Central memory CD8-positive, alpha-beta T cell (primary cell): ENCODE measurements at regions not wholly inside any gene's neighbourhood (a gene's known extent, or its start where the extent isn't known, plus 50 kb on each side); places are given as distances from the start of the nearest gene placed in this dataset.
A peak's percentile ranks its signal among the peaks of the same experiment; 100 is the strongest.

Experiments
- ATAC-seq: fragments of 150-1000 bp; cut with Tn5 transposase; replicated peaks from 2 replicates; pipeline ENCODE4 v1.10.0; 2022; ENCODE audit warnings: mild to moderate bottlenecking, moderate FRiP score, moderate number of reproducible peaks; ENCODE audit not compliant: poor library complexity, severe bottlenecking; ENCODE audit errors: extremely low read depth
- DNase-seq, 2 donors: peaks; one replicate each; pipeline ENCODE4 v3.0.0; 2021; ENCODE audit warnings: low spot score in 2 of 2
- H3K27ac Mint-ChIP-seq: one replicate; pipeline ENCODE4 v1.8.0; 2022; ENCODE audit warnings: low read depth, mild to moderate bottlenecking, moderate library complexity, mixed read lengths
- H3K27me3 Mint-ChIP-seq: one replicate; pipeline ENCODE4 v1.8.0; 2022; ENCODE audit warnings: mixed read lengths
- H3K36me3 Mint-ChIP-seq: one replicate; pipeline ENCODE4 v1.8.0; 2022; ENCODE audit warnings: mild to moderate bottlenecking, moderate library complexity, mixed read lengths; ENCODE audit not compliant: insufficient read depth
- H3K4me1 Mint-ChIP-seq: one replicate; pipeline ENCODE4 v1.8.0; 2022; ENCODE audit warnings: mixed read lengths
- H3K4me3 Mint-ChIP-seq: one replicate; pipeline ENCODE4 v1.8.0; 2022; ENCODE audit warnings: mild to moderate bottlenecking, moderate library complexity, mixed read lengths
- H3K9me3 Mint-ChIP-seq: one replicate; pipeline ENCODE4 v1.8.0; 2022; ENCODE audit warnings: mixed read lengths

GRCh38 chr6:163983679-163984078, 569.2 kb downstream of the QKI start:
- Mint-ChIP-seq H3K27ac (no peak overlapping the region), H3K27me3 (no peaks in the 10 kb centered on the region), H3K4me1 (peaks cover 9% of the 10 kb centered on the region), H3K4me3 (no peak overlapping the region), H3K9me3 (no peaks in the 10 kb centered on the region), H3K36me3 (no peaks in the 10 kb centered on the region)
- no peak for ATAC-seq
- DNase-seq, result no peak

GRCh38 chr6:163974322-163974721, 559.8 kb downstream of the QKI start:
- Mint-ChIP-seq H3K4me3 (no peak overlapping the region), H3K27ac (no peak overlapping the region), H3K27me3 (peaks cover 9% of the 10 kb centered on the region), H3K9me3 (no peaks in the 10 kb centered on the region), H3K4me1 (no peaks in the 10 kb centered on the region), H3K36me3 (no peaks in the 10 kb centered on the region)
- DNase-seq (no peak), ATAC-seq (no peak)

GRCh38 chr6:163971841-163972838, 557.6 kb downstream of the QKI start:
- H3K4me1 Mint-ChIP-seq, result no peaks in the 10 kb centered on the region
- peaks cover 11% of the 10 kb centered on the region for H3K27me3 Mint-ChIP-seq
- no peaks in the 10 kb centered on the region for H3K36me3 Mint-ChIP-seq
- no peaks in the 10 kb centered on the region for H3K9me3 Mint-ChIP-seq
- no peak overlapping the region for H3K27ac Mint-ChIP-seq
- ATAC-seq (no peak), DNase-seq (no peak)
- H3K4me3 Mint-ChIP-seq, result no peak overlapping the region

- H3K9me3 Mint-ChIP-seq, result no peaks in the 10 kb centered on the region
- no peak for ATAC-seq
- H3K4me3 Mint-ChIP-seq, result no peak overlapping the region
- DNase-seq, result no peak
- no peaks in the 10 kb centered on the region for H3K4me1 Mint-ChIP-seq
- no peak overlapping the region for H3K27ac Mint-ChIP-seq
- no peaks in the 10 kb centered on the region for H3K36me3 Mint-ChIP-seq
- H3K27me3 Mint-ChIP-seq, result peaks cover 11% of the 10 kb centered on the region
Observed at GRCh38 chr6:163970846-163971564, 556.5 kb downstream of the QKI start.

- Mint-ChIP-seq H3K36me3 (no peaks in the 10 kb centered on the region), H3K27ac (no peak overlapping the region), H3K9me3 (no peaks in the 10 kb centered on the region), H3K27me3 (peaks cover 11% of the 10 kb centered on the region), H3K4me3 (no peak overlapping the region), H3K4me1 (no peaks in the 10 kb centered on the region)
- ATAC-seq (no peak), DNase-seq (no peak)
Observed at GRCh38 chr6:163965426-163966348, 551.2 kb downstream of the QKI start.

GRCh38 chr6:163964789-163965188, 550.3 kb downstream of the QKI start:
- no peak overlapping the region for H3K27ac Mint-ChIP-seq
- no peaks in the 10 kb centered on the region for H3K4me1 Mint-ChIP-seq
- no peak overlapping the region for H3K4me3 Mint-ChIP-seq
- no peaks in the 10 kb centered on the region for H3K36me3 Mint-ChIP-seq
- peaks cover 11% of the 10 kb centered on the region for H3K27me3 Mint-ChIP-seq
- ATAC-seq (no peak), DNase-seq (no peak)
- H3K9me3 Mint-ChIP-seq, result no peaks in the 10 kb centered on the region

GRCh38 chr6:163963205-163964120, 548.9 kb downstream of the QKI start:
- Mint-ChIP-seq H3K4me3 (no peak overlapping the region), H3K4me1 (no peaks in the 10 kb centered on the region), H3K36me3 (peaks cover 3% of the 10 kb centered on the region), H3K27ac (no peak overlapping the region), H3K9me3 (no peaks in the 10 kb centered on the region), H3K27me3 (peaks cover 9% of the 10 kb centered on the region)
- ATAC-seq, result no peak
- DNase-seq, result no peak

- ATAC-seq (no peak), DNase-seq (no peak)
- Mint-ChIP-seq H3K36me3 (peaks cover 3% of the 10 kb centered on the region), H3K4me1 (no peaks in the 10 kb centered on the region), H3K27ac (no peak overlapping the region), H3K27me3 (peaks cover 9% of the 10 kb centered on the region), H3K9me3 (no peaks in the 10 kb centered on the region), H3K4me3 (no peak overlapping the region)
Observed at GRCh38 chr6:163962627-163963117, 548.2 kb downstream of the QKI start.

- peaks cover 3% of the 10 kb centered on the region for H3K36me3 Mint-ChIP-seq
- no peak overlapping the region for H3K4me3 Mint-ChIP-seq
- H3K4me1 Mint-ChIP-seq, result no peaks in the 10 kb centered on the region
- H3K27ac Mint-ChIP-seq, result peak overlapping the region; percentile 56
- DNase-seq, result no peak
- H3K27me3 Mint-ChIP-seq, result peaks cover 22% of the 10 kb centered on the region
- ATAC-seq, result no peak
- H3K9me3 Mint-ChIP-seq, result no peaks in the 10 kb centered on the region
Observed at GRCh38 chr6:163960128-163960527, 545.6 kb downstream of the QKI start.

GRCh38 chr6:163958646-163959045, 544.1 kb downstream of the QKI start:
- no peak for ATAC-seq
- DNase-seq, result no peak
- H3K36me3 Mint-ChIP-seq, result peaks cover 3% of the 10 kb centered on the region
- H3K27ac Mint-ChIP-seq, result no peak overlapping the region
- H3K27me3 Mint-ChIP-seq, result peaks cover 37% of the 10 kb centered on the region
- no peak overlapping the region for H3K4me3 Mint-ChIP-seq
- no peaks in the 10 kb centered on the region for H3K4me1 Mint-ChIP-seq
- no peaks in the 10 kb centered on the region for H3K9me3 Mint-ChIP-seq

- Mint-ChIP-seq H3K9me3 (no peaks in the 10 kb centered on the region), H3K36me3 (peaks cover 3% of the 10 kb centered on the region), H3K4me1 (no peaks in the 10 kb centered on the region), H3K27ac (no peak overlapping the region), H3K27me3 (peaks cover 56% of the 10 kb centered on the region), H3K4me3 (no peak overlapping the region)
- no peak for ATAC-seq
- peak; percentile 18 to 33 for DNase-seq
Observed at GRCh38 chr6:163956571-163957407, 542.3 kb downstream of the QKI start.
